ENCODE measurements at regions not wholly inside any gene's neighbourhood (a gene's known extent, or its start where the extent isn't known, plus 50 kb on each side); places are given as distances from the start of the nearest gene placed in this dataset.

- TF ChIP-seq NFIC (IDR thresholded peaks at IDR 0.05; ENCODE audit: borderline replicate concordance) (no peak), CTCF (IDR thresholded peaks at IDR 0.05) (no peak), POLR2AphosphoS5 (IDR thresholded peaks at IDR 0.05; ENCODE audit: low read depth, low read length) (no peak), EZH2phosphoT487 (IDR thresholded peaks at IDR 0.05; ENCODE audit: borderline replicate concordance, low read depth) (no peak), EP300 (IDR thresholded peaks at IDR 0.05; ENCODE audit: borderline replicate concordance in 1 of 2, low read depth in 1 of 2, low read length in 1 of 2) (no peak), YY1 (IDR thresholded peaks at IDR 0.05; ENCODE audit: low read depth) (no peak), REST (IDR thresholded peaks at IDR 0.05; ENCODE audit: low read depth, low read length) (no peak), SIN3A (IDR thresholded peaks at IDR 0.05; ENCODE audit: borderline replicate concordance, low read depth, low read length) (no peak), GABPA (IDR thresholded peaks at IDR 0.05; ENCODE audit: low read depth) (no peak), RAD21 (IDR thresholded peaks at IDR 0.05; ENCODE audit: low read length) (no peak), SMC3 (IDR thresholded peaks at IDR 0.05; ENCODE audit: low read depth, low read length) (no peak), FOSL2 (IDR thresholded peaks at IDR 0.05; ENCODE audit: borderline replicate concordance, low read depth) (no peak), NRF1 (IDR thresholded peaks at IDR 0.05; ENCODE audit: low read depth, low read length) (no peak), MXI1 (IDR thresholded peaks at IDR 0.05; ENCODE audit: low read depth, low read length) (no peak)
Measured at GRCh38 chr6:14670806-14671205, 553.2 kb downstream of the CD83 start.

All from SK-N-SH (cell line).